NCI-H1092 (cell line): ENCODE measurements at regions not wholly inside any gene's neighbourhood (a gene's known extent, or its start where the extent isn't known, plus 50 kb on each side); places are given as distances from the start of the nearest gene placed in this dataset.

Experiments
- DNase-seq: peaks from one replicate; lab custom pipeline; 2025; lab: John Stamatoyannopoulos, UW

GRCh38 chr21:35366394-35367080, 317.4 kb upstream of the RUNX1 start:
- no peak for DNase-seq

DNA sequence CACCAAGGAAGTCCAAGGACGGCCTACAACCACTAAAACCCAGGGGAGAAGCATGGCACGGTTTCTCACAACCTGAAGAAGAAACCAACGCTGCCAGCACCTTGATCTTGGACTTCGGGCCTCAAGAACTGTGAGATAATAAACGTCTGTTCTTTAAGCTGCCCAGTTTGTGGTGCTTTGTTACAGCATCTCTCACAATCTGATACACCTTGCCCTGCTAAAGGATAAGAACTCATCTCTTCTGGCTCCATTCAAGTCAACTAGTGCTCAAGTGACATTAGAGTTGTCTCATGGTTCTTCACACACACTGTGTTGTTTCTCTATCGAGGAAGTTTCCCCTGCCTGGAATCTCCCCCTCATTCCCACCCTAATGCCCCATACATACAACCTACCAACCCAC, 314.4 kb upstream of the RUNX1 start:
- DNase-seq = no peak

GRCh38 chr21:35361988-35362387, 312.9 kb upstream of the RUNX1 start:
- no peak for DNase-seq

DNA sequence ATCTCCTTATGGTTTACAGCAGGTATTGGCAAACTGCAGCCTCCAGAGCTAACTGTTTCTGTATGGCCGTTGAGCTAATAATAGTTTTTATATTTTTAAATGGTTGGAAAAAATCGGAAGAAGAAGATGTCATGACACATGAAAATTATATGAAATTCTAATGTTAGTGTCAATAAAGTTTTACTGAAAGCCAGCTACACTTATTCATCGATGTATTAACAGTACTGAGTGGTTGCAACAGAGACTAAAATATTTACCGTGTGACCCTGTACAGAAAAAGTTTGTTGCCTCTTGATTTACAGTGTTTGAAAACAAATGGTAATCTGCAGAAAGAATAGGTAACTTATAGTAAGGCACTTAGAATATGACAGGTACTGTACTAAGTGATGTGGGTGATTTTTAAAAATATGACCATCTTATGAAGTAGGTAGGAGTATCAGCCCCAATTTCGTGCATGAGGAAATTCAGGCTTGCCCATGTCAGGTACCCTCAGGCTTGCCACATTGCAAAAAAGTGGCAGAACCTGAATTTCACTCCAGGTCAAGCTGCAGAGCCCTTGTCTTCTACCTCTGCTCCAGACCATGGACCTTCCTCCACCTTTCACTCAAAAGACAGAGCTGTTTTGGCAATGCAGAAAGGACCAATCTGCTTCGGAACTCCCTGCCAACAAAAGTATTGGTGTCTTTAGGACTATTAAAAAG, 311.9 kb upstream of the RUNX1 start:
- no peak for DNase-seq

- no peak for DNase-seq
Observed at GRCh38 chr21:35359076-35359475, 310.0 kb upstream of the RUNX1 start.

DNA sequence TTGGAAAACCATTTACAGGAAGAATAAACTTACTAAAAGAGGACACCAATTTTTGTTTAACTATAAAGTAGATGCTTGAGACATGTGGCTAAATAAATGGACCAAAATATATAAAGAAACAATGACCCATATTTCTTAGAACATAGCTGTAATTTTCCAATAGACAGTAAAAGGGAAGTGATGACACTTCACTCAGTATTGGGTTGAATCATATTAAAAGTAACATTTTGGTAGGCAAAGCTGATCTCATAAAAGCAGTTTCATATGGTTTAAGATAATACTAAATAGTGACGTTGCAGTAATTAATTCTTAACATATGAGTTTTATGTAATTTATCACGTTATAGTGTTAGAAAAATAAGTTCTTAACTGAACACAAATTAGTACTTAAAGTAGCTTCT, 308.9 kb upstream of the RUNX1 start:
- DNase-seq = no peak

- no peak for DNase-seq
Observed at GRCh38 chr21:35357041-35357780, 308.1 kb upstream of the RUNX1 start.

DNA sequence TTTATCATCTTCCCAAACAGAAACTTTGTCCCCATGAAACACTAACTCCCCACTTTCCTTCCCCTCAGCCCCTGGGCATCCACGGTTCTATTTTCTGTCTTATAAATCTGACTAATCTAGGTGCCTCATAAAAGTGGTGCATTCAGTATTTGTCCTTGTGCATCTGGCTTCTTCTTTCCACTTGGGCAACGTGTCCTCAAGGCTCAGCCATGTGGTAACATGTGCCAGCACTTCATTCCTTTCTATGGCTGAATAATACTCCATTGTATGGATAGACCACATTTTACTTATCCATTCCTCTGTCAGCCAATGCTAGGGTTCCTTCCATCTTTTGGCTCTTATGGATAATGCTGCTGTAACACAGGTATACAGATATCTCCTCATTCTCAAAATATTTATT, 305.0 kb upstream of the RUNX1 start:
- DNase-seq = no peak

DNA sequence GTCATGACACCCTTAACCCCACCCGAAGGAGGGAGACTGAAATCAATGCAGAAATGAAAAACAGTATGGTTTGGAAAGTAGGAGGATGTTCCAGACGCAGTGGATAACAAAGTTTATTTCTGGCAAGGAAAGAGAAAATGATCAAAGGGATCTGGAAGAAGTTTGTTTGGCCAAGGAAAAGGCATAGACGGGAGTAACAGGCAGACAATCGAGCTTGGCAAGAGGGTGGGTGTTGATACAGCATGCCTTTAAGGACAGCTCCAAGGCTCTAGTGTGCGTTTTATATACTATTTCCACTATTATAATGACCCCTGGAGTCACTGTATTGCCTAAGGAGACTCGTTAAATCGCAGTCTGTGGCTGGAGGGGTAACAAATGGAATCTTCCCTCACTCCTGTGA, 303.7 kb upstream of the RUNX1 start:
- no peak for DNase-seq

GRCh38 chr21:35352066-35352770, 303.1 kb upstream of the RUNX1 start:
- no peak for DNase-seq

GRCh38 chr21:35351434-35351833, 302.3 kb upstream of the RUNX1 start:
- DNase-seq = no peak

DNA sequence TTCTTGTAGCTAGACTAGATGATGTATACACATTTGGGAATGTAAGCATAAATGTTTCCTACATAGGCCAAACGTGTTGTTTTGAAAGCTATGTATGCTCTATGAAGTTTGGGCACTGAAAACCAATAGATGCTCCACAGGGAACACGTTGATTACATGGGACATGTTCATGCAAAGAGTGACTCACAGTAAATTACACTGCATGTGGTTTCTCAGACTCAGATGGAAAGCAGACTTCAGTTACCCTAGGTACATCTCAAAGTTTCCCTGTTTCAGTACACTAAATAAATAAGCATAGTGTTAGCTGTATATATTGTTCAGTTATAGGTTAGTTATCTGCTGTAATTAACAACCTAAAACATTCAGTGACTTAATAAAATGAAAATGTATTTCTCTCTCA, 301.9 kb upstream of the RUNX1 start:
- DNase-seq = no peak

- DNase-seq = no peak
Observed at GRCh38 chr21:35349376-35350080, 300.4 kb upstream of the RUNX1 start.

GRCh38 chr21:35348686-35349085, 299.6 kb upstream of the RUNX1 start:
- no peak for DNase-seq

- no peak for DNase-seq
Observed at GRCh38 chr21:35346697-35347096, 297.6 kb upstream of the RUNX1 start.

DNA sequence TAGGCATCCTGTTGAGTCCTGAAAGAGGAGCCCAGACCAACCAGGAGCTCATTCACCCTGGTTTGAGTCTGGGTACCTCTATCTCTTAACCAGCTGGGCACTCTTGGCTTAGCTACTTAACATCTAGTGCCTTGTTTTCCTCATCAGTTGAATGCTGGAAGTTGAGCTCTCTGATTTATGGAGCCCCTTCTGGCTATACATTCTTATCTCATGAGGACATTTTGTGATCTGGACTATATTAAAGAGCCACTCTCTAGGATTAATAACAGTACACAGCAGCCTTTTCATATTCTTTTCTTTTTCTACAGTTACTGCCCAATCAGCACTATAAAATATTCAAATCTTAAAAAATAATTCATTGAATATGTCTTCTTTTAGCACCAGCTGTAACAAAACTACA, 296.9 kb upstream of the RUNX1 start:
- no peak for DNase-seq

DNA sequence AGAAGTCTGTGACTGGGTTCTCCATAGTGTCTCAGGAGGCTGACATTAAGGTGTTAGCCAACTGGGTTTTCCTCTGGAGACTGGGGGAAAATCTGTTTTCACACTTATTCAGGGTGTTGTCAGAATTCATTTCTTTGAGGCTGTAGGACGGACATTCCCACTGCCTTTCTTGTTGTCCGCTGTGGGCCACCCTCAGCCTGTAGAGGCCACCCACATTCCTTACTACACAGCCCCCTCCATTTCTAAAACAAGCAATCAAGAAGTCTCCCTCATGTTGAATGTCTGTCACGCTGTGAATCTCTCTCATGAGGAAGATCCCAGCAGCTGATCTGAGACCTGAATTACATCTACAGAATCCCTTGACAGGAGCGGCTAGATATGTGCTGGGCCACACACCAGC, 295.5 kb upstream of the RUNX1 start:
- no peak for DNase-seq

DNA sequence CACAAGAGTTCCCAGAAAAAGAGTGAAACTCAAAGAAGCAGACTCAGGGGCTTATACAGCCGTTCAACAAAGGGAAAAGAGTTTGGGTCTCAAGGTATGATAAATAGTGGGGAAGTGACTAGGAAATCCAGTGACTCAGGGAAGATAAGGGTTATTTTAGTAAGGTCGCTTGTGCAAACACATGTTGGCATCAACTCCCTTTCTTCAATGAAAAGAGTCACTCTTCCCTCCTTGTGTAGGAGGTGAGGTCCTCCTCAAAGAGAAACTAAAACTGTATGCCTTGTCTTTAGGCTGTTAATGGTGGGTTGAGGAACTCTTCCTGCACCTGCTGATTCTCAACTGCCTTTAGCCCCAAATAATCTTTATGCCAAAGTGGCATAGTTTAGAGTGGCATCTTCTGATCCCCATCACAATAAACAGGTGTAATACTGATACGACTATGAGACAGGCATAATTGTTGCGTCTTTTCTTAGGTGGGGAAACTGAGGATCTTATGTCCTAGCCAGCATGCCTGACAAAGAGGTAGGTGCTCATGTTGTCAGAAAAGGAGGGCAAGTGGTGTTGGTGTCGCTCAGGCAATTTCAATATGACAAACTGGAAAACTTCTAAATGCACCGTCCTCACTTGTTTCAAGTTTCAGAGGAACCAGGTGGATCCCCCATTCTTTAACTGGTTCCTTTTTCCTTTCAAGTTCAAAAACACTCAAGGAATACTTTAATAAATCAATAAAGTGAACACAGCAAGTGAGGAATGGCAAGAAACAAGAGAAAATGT, 294.1 kb upstream of the RUNX1 start:
- DNase-seq = no peak

DNA sequence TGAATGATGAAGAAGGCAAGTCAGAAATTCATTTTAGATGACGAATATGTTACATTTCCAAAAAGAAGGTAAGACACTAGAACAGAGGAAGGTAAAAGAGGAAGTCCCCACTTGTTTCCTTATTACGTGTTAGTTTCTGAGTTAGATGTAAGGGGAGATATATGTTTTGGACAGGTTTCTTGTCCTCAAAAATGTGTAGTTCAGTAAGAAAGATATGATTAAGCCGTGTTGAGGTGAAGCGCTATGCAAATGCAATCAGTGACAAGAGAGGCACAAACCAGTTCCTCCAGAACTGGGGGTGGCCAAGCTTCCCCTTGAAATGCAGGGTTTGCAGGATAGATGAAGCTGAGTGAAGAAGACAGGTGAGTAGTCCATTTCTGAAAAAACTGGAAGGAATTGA, 293.3 kb upstream of the RUNX1 start:
- no peak for DNase-seq

DNA sequence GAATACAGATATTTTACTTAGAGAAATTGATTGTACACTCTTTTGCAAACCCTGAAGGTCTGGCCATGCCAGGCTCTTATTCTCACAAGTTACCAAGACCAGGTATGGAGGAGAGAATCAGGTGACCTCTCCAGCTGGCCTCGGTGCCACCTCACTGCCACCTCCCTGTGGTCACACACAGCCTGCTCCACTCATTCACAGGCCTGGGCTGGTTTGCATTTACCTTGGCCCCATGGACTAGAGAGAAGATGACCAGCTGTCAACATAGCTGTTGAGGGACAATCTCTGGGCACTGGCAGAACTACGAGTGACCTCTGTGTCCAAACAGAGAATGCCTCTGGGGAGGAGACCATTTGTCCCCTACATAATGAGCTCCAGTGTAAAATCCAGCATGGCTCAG, 291.2 kb upstream of the RUNX1 start:
- DNase-seq = no peak
